HG02885 (cell line): ENCODE measurements at regions not wholly inside any gene's neighbourhood (a gene's known extent, or its start where the extent isn't known, plus 50 kb on each side); places are given as distances from the start of the nearest gene placed in this dataset.

ENCODE experiments used
- ATAC-seq: cut with Tn5 transposase; IDR thresholded peaks from one replicate; pipeline ENCODE4 v1.9.1; 2021; ENCODE audit warnings: mild to moderate bottlenecking; ENCODE audit not compliant: unreplicated experiment, poor library complexity

GRCh38 chr13:39279077-39279476 is 240.8 kb downstream of the NHLRC3 start:
- no peak for ATAC-seq

DNA sequence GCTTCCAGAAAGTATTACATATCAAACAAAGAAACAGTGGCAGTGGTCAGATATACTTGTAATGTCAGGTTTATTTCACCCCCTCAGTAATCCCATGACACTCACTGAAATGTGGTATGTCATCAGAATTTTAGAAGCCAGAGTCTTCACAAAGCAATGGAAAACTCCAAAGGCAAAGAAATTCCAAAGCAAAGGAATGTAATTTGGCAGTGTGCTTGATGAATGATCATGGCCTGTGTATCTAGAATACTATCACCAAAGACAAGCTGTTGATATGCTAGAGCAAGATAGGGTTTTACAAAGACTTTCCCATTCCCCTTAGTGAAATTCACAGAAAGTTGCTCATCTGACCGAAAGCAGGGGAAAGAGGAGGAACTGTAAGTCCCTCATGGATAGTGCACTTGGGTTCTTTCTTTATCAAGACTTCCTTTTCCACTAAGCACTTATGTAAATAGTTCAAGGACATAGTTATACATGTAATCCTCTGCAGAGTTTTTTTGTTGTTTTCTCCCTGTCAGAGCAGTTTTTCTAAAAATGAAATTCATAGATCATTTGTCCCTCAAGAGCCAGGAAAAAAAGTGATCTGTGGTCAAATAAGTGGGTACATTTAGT is 243.4 kb downstream of the NHLRC3 start:
- ATAC-seq = no peak

GRCh38 chr13:39282400-39282972 is 244.2 kb downstream of the NHLRC3 start:
- ATAC-seq = peak; percentile 99

- ATAC-seq = peak; percentile 5
These were observed 244.8 kb downstream of the NHLRC3 start for GRCh38 chr13:39283072-39283471.

GRCh38 chr13:39284801-39285388 is 246.6 kb downstream of the NHLRC3 start:
- no peak for ATAC-seq
